HG02642 (cell line): ENCODE measurements at regions not wholly inside any gene's neighbourhood (a gene's known extent, or its start where the extent isn't known, plus 50 kb on each side); places are given as distances from the start of the nearest gene placed in this dataset.
"Not testable (repeated sequence)": the region's sequence is repeated elsewhere in the genome, so short reads cannot be mapped to it uniquely, and the experiment has no call there.

ENCODE experiments used
- ATAC-seq: cut with Tn5 transposase; IDR thresholded peaks from one replicate; pipeline ENCODE4 v1.9.1; 2021; ENCODE audit warnings: mild to moderate bottlenecking; ENCODE audit not compliant: unreplicated experiment, poor library complexity

GRCh38 chr2:156254637-156255067 lies 77.9 kb downstream of the NR4A2 start:
- ATAC-seq: not testable (repeated sequence)

- no peak for ATAC-seq
These were observed 78.8 kb downstream of the NR4A2 start for GRCh38 chr2:156253765-156254164.

DNA sequence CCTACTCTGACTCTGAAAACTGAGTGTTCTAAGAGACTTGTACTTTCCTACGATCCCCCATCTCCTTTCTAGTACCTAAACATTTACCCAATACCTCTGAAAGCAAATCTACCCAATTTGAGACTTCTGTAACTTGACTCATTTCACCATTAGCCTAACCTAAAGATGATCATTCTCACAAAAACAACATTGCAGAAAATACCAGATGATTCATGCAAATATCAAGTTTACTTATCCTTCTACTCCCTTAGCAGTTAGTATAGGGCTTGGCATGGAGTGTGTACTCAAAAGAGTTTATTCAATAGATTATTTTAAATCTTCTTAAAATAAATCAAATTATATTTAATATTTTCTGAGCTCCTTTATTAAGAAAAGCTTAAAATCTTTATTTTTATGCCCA lies 89.6 kb downstream of the NR4A2 start:
- ATAC-seq: no peak

DNA sequence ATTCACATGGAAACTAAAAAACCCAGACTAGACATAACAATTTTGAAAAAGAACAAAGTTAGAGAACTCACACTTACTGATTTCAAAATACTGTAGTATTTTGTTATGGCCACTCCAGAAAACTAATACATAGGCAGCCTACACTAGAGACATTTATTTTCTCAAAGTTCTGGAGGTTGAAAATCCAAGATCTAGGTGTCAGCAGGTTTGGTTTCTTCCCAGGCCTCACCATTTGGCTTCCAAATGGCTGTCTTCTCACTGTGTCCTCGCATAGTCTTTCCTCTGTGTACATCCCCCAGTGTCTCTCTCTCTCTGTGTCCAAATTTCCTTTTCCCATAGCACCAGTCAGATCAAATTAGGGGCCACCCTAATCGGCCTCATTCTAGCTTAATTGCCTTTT lies 95.0 kb downstream of the NR4A2 start:
- no peak for ATAC-seq

GRCh38 chr2:156229724-156230362 lies 102.7 kb downstream of the NR4A2 start:
- ATAC-seq: no peak

GRCh38 chr2:156223328-156223727 lies 109.2 kb downstream of the NR4A2 start:
- ATAC-seq: not testable (repeated sequence)

- no peak for ATAC-seq
These were observed 110.8 kb downstream of the NR4A2 start for GRCh38 chr2:156221703-156222102.

DNA sequence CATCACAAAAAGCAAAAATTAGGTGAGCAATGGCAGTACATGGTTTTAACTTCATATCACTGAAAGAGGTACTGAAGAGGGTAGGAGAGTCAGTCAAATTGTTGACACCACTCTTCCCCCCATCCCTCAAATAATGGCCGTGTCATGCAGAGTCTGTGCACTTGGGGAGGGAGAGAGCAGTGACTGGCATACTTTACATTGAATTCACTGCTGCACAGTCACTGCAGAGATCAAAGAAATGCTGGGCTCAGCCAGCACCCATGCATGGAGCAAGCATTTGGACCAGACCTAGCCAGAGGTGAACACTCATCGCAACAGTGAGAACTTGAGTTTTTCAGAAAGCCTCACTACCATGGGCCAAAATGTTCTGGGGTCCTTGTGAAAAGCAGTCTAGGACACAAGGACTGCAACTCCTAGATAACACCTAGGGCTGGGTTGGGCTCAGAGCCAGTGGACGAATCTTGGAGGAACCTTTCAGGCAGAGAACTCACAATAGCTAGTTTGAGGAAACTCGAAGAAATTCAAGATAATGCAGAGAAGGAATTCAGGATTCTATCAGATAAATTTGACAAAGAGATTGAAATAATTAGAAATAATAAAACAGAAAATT lies 112.9 kb downstream of the NR4A2 start:
- ATAC-seq: no peak

DNA sequence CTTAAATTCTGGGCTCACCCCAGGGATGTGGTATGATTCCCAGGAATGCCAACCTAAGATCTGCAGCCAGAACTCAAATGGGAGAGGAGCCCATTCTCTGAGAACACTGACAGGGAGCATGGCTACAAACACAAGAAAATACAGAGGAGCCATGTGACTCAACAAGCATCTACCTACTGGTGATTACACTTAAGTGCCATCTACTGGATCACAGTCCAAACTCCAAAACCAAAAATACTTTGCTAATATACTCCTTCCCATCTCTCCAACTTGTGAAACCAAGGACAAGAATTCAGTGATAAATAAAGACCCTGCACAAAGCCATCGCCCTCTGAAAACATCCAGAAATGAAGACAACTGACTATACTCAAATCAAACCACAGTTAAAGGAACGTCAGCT lies 116.9 kb downstream of the NR4A2 start:
- no peak for ATAC-seq

DNA sequence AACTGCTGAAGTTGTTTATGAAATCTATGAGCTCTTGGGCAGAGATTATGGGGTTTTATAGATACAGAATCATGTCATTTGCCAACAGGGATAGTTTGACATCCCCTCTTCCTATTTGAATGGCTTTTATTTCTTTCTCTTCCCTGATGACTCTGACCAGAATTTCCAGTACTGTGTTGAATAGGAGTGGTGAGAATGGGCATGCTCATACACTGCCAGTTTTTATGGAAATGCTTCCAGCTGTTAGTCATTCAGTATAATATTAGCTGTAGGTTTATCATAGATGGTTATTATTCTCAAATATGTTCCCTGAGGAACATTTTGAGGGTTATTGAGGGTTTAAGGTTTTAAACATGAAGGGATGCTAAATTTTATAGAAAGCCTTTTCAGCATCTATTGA lies 121.2 kb downstream of the NR4A2 start:
- ATAC-seq: no peak

DNA sequence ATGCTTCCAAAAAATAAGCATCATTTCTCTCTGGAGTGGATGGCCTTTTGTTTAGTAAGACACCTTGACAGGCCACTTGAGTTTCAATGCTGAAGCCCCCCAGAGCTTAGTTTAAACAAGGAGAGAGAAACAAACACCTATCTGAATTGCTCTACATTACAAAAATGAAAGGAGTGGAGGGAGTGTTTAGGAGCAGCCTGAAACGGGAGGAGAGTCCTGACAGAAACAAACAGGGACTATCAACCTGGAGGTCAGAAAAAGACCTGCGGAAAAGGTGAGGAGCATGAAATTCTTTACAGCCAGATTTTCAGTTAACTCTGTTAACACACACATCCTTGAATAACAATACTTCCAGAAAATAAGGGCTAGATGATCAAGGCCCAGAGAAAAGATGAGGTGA lies 126.2 kb downstream of the NR4A2 start:
- no peak for ATAC-seq

DNA sequence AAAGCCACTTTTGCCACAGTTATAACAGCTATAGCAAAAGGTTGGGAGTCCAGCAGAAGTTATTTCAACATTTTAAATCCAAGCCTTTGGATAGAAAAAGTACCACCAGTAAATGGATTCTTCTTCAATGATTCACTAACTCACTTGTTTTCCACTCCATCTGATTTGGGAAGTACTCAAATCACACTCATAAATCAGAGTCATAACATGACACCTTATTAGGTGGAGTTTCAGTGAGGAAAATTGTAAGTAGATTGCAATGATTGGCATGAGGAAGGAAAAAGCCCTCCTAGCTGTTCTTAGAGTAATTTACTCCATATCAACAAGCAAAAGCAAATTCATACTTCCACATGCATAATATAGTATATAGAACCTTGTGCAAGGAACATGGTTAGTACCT lies 132.9 kb downstream of the NR4A2 start:
- no peak for ATAC-seq

GRCh38 chr2:156196031-156196430 lies 136.5 kb downstream of the NR4A2 start:
- ATAC-seq: no peak

DNA sequence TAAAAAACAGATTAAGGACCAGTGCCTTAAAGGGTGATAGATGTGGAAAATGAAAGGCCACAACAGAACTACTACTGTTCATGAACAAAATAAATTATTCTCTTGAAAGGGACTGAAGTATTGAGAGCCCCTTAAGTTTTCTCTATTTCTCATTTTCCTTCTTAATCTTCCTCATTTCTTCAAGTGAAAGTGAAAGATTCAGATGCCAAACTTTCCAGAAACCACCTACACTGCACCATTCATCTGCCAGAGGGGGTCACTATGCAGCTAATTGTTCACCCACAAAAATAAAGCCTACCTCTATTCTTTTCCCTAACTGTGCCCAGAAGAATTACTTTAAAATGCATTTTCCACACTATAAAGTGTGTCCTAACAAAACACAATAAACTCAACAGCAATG lies 140.1 kb downstream of the NR4A2 start:
- peak; percentile 83 for ATAC-seq

DNA sequence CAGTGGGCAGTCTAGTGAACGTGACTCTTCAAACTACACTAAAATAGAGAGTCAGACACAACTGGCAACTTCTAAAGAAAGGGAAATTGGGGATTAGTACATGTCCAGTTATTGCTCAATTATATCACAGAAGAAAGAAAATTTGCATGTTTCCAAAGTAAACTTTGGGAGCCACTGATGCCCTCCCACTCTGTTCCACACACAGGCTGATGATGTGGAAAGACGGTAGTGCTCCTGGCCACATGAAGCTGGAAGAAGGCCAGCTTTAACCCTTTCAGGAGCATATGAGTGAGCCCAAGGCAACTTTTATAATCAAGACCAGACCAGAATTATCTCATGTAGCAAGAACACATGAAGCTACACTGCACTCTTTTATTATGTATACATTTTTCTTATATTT lies 141.0 kb downstream of the NR4A2 start:
- no peak for ATAC-seq

GRCh38 chr2:156190517-156190916 lies 142.0 kb downstream of the NR4A2 start:
- no peak for ATAC-seq

DNA sequence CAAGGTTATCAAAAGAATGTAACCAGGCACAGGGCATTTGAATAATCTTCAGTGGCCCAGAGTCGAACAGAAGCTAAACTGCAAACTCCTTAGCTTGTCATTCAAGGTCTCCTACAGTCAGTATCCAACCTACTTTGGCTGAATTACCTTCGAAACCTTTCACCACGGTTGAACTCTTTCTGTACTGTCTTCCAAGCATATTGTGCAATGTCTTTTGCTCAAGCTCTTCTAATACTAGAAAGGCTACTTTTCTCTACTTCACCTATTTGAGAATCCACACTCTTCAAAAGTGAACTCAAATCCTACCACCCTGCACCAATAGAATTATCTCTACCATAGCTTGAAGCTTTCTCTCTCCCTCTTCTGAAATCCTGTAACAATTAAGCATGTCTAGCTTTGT lies 142.9 kb downstream of the NR4A2 start:
- no peak for ATAC-seq

DNA sequence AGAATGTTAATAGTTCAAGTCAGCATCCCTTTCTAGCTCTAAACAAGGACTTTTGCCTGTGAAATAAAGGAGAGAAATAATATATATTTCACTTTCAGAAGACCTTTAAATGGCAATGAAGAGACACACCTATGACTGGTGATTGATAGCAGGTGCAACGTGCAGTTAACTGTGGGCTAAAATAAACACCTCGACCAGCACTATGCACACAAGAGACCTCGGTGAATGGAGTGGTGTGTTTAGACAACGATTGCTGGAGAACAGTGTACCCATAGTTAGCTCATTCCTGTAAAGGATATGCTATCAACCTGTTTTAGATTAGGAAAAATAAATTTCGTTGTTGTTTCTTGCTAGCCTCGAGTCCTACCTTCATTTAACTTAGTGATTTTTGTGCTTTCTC lies 143.4 kb downstream of the NR4A2 start:
- no peak for ATAC-seq

- ATAC-seq: no peak
These were observed 150.4 kb downstream of the NR4A2 start for GRCh38 chr2:156182132-156182531.

DNA sequence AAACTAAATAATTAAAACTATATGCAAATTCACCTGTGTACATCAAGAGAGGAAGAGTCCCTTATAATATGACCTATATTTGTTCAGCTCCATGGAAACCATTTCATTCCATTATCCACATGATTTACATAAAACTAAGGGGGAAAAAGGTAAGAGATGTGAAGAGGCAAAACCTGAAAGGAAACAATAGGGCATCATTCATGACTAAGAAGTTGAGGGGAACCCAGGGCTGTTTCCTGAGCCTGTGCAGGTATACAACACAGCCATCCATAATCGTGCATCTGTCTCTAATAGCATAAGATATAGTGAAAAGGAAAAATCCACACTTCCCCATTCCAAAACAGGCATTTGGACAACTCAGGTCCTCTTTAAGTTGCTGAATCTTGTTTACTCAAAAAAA lies 151.3 kb downstream of the NR4A2 start:
- no peak for ATAC-seq

- no peak for ATAC-seq
These were observed 154.9 kb downstream of the NR4A2 start for GRCh38 chr2:156177654-156178053.

DNA sequence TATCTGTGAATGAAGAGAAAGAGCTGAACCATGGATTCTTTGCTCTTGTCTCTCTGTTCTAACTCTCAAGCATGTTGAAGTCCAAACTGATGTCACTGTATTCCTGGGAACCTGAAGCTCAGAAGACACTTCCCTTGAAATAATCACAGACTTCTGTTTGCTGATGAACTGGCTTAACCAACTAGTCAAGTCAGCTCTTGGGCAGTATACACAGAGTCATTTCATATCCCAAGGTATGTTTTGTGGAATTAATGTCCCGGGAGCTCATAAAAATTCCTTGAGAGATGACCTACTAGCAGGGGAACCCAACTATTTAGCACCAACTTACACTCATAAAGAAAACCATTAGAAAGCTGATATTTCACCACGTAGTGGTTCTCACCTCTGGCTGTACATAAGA lies 156.6 kb downstream of the NR4A2 start:
- no peak for ATAC-seq
